ENCODE measurements at regions not wholly inside any gene's neighbourhood (a gene's known extent, or its start where the extent isn't known, plus 50 kb on each side); places are given as distances from the start of the nearest gene placed in this dataset.

GRCh38 chr22:44380756-44381486, 68.2 kb upstream of the SHISAL1 start:
- Histone ChIP-seq H2BK15ac (ENCODE audit: low read depth, poor library complexity, severe bottlenecking) (no peak overlapping the region), H2BK5ac (ENCODE audit: low read depth, low read length, poor library complexity, severe bottlenecking) (no peak overlapping the region), H3K18ac (ENCODE audit: low read depth in 1 of 2, low read length in 2 of 2) (no peak overlapping the region), H3K4ac (ENCODE audit: low read depth in 1 of 2, low read length in 2 of 2) (no peak overlapping the region), H3K23ac (ENCODE audit: low read length in 2 of 2) (no peak overlapping the region), H3K14ac (ENCODE audit: low read length in 2 of 2) (peak overlapping the region in 1 of 2 experiments; percentile 47), H2AFZ (ENCODE audit: low read depth, low read length) (no peak overlapping the region), H3K27ac (ENCODE audit: low read length, poor library complexity, severe bottlenecking) (no peak overlapping the region), H3K9me3 (ENCODE audit: control insufficient read depth, low read length) (peaks cover 21% of the 10 kb centered on the region), H3K9ac (ENCODE audit: low read length) (no peak overlapping the region), H3K4me3 (ENCODE audit: insufficient read depth in 1 of 2, low read depth in 1 of 2, low read length in 2 of 2) (peak overlapping the region in 1 of 2 experiments; percentile 32), H4K8ac (ENCODE audit: low read length) (no peak overlapping the region), H3K4me1 (ENCODE audit: control insufficient read depth, insufficient read depth, low read depth, low read length) (no peaks in the 10 kb centered on the region), H4K91ac (ENCODE audit: low read length) (no peak overlapping the region), H3K36me3 (ENCODE audit: control insufficient read depth in 1 of 2, insufficient read depth in 2 of 2, low read depth in 1 of 2, low read length in 2 of 2) (no peaks in the 10 kb centered on the region), H2AK5ac (ENCODE audit: low read length, severe bottlenecking) (no peak overlapping the region), H3K79me1 (replicated peaks; ENCODE audit: low read length, poor library complexity, severe bottlenecking) (no peaks in the 10 kb centered on the region), H2BK12ac (ENCODE audit: low read length in 2 of 2) (no peak overlapping the region), H3K27me3 (ENCODE audit: control insufficient read depth in 1 of 2, insufficient read depth in 1 of 2, low read length in 2 of 2) (peaks cover 57 to 79% of the 10 kb centered on the region in 2 experiments), H2BK120ac (ENCODE audit: low read depth, low read length) (no peak overlapping the region), H3K4me2 (ENCODE audit: low read length, poor library complexity, severe bottlenecking) (no peak overlapping the region)
- DNase-seq = no peak
- 83% methylated on average over 15 of the region's 15 CpGs for WGBS

DNA sequence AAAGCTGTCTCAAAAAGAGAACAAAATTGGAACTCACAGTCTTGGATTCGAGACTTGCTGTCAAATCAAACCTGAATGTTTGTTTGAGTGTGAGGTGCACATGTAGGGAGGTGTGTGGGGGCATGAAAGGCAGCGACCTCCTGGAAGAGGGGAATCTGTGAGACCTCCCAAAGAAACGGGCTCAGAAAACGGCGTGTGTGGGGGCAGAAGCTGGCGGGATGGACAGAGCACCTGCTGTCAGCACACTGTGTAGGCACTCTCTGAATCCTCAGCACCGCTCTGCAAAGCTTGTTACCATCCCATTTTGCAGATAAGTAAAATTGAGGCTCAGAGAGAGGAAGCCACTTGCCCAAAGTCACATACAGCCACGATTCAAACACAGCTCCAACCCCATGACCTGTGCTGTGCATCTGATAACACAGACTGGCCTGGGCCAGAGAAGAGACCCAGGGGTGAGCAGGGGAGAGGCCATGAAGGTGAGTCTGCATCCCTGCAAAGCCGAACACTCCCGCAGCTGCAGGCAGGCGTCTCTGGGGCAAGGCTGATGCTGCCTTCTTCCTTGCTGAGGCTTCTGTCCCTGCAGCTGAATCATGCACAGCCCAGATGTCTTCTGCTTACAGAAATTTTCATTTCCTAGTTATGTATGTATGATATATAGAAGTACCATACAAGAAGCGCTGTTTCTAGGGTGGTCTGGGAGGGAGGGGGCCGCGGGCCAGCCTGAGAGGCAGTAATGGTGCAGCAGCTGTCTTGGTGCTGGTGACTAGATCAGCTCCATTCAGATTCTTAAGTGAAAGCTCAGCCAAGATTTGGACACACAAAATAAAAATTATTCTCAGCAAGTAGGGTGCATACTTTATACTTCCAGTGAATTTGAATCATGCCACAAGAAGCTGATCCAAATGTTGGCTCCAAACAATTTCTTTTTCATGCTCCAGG, 67.3 kb upstream of the SHISAL1 start:
- Histone ChIP-seq H3K27me3 (ENCODE audit: control insufficient read depth in 1 of 2, insufficient read depth in 1 of 2, low read length in 2 of 2) (peaks cover 53 to 71% of the 10 kb centered on the region in 2 experiments), H2BK15ac (ENCODE audit: low read depth, poor library complexity, severe bottlenecking) (no peak overlapping the region), H4K91ac (ENCODE audit: low read length) (no peak overlapping the region), H3K23ac (ENCODE audit: low read length in 2 of 2) (no peak overlapping the region), H3K18ac (ENCODE audit: low read depth in 1 of 2, low read length in 2 of 2) (no peak overlapping the region), H2AFZ (ENCODE audit: low read depth, low read length) (no peak overlapping the region), H3K4me3 (ENCODE audit: insufficient read depth in 1 of 2, low read depth in 1 of 2, low read length in 2 of 2) (peak overlapping the region in 1 of 2 experiments; percentile 32), H3K4me2 (ENCODE audit: low read length, poor library complexity, severe bottlenecking) (no peak overlapping the region), H3K9ac (ENCODE audit: low read length) (no peak overlapping the region), H2BK5ac (ENCODE audit: low read depth, low read length, poor library complexity, severe bottlenecking) (no peak overlapping the region), H3K4ac (ENCODE audit: low read depth in 1 of 2, low read length in 2 of 2) (no peak overlapping the region), H4K8ac (ENCODE audit: low read length) (no peak overlapping the region), H3K79me1 (replicated peaks; ENCODE audit: low read length, poor library complexity, severe bottlenecking) (no peaks in the 10 kb centered on the region), H2BK12ac (ENCODE audit: low read length in 2 of 2) (no peak overlapping the region), H2AK5ac (ENCODE audit: low read length, severe bottlenecking) (no peak overlapping the region), H2BK120ac (ENCODE audit: low read depth, low read length) (no peak overlapping the region), H3K14ac (ENCODE audit: low read length in 2 of 2) (no peak overlapping the region), H3K4me1 (ENCODE audit: control insufficient read depth, insufficient read depth, low read depth, low read length) (no peaks in the 10 kb centered on the region), H3K36me3 (ENCODE audit: control insufficient read depth in 1 of 2, insufficient read depth in 2 of 2, low read depth in 1 of 2, low read length in 2 of 2) (no peaks in the 10 kb centered on the region), H3K9me3 (ENCODE audit: control insufficient read depth, low read length) (peaks cover 27% of the 10 kb centered on the region), H3K27ac (ENCODE audit: low read length, poor library complexity, severe bottlenecking) (no peak overlapping the region)
- WGBS = 77% methylated on average over 12 of the region's 14 CpGs
- DNase-seq = no peak

DNA sequence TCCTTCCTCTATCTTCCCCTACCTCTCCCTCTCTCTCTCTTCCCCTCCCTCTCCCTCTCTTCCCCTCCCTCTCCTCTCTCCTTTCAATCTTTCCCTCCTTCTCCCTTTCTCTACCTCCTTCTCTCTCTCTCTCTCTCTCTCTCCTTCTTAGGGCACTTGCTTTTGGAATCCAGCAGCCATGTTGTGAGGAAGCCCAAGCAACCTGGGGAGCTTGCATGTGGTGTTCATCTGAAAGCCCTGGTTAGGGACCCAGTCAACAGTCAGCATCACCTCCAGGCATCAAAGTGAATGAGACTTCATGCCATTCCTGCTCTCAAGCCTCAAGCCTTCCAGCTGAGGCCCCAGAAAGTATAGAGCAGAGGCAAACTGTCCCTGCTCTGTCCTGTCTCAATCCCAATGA, 65.6 kb upstream of the SHISAL1 start:
- Histone ChIP-seq H3K4ac (ENCODE audit: low read depth in 1 of 2, low read length in 2 of 2) (no peak overlapping the region), H4K91ac (ENCODE audit: low read length) (no peak overlapping the region), H3K9ac (ENCODE audit: low read length) (no peak overlapping the region), H3K79me1 (replicated peaks; ENCODE audit: low read length, poor library complexity, severe bottlenecking) (no peaks in the 10 kb centered on the region), H3K18ac (ENCODE audit: low read depth in 1 of 2, low read length in 2 of 2) (no peak overlapping the region), H3K27ac (ENCODE audit: low read length, poor library complexity, severe bottlenecking) (no peak overlapping the region), H3K4me1 (ENCODE audit: control insufficient read depth, insufficient read depth, low read depth, low read length) (no peaks in the 10 kb centered on the region), H2BK12ac (ENCODE audit: low read length in 2 of 2) (no peak overlapping the region), H3K36me3 (ENCODE audit: control insufficient read depth in 1 of 2, insufficient read depth in 2 of 2, low read depth in 1 of 2, low read length in 2 of 2) (no peaks in the 10 kb centered on the region), H3K4me3 (ENCODE audit: insufficient read depth in 1 of 2, low read depth in 1 of 2, low read length in 2 of 2) (no peak overlapping the region), H2BK5ac (ENCODE audit: low read depth, low read length, poor library complexity, severe bottlenecking) (no peak overlapping the region), H3K4me2 (ENCODE audit: low read length, poor library complexity, severe bottlenecking) (no peak overlapping the region), H3K27me3 (ENCODE audit: control insufficient read depth in 1 of 2, insufficient read depth in 1 of 2, low read length in 2 of 2) (peaks cover 39 to 54% of the 10 kb centered on the region in 2 experiments), H3K9me3 (ENCODE audit: control insufficient read depth, low read length) (peaks cover 41% of the 10 kb centered on the region), H3K23ac (ENCODE audit: low read length in 2 of 2) (no peak overlapping the region), H2AFZ (ENCODE audit: low read depth, low read length) (no peak overlapping the region), H2BK120ac (ENCODE audit: low read depth, low read length) (no peak overlapping the region), H4K8ac (ENCODE audit: low read length) (no peak overlapping the region), H2BK15ac (ENCODE audit: low read depth, poor library complexity, severe bottlenecking) (no peak overlapping the region), H2AK5ac (ENCODE audit: low read length, severe bottlenecking) (no peak overlapping the region), H3K14ac (ENCODE audit: low read length in 2 of 2) (no peak overlapping the region)
- DNase-seq = no peak

DNA sequence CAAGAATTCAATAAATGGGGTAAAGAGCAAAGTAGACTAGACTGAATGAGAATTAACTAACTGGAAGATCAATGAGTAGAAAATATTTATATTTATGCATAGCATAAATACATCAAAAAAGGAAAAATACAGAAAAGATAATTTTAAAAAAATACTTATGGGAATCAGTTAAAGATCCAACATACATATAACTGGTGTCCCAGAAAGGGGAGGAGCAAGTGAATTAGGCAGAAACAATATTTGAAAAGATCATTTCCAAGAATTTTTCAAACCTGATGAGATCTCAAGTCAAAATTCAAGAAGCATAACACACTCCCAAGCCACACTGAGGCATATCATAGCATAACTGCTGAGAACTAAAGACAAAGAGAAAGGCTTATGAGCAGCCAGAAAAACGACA, 62.7 kb upstream of the SHISAL1 start:
- Histone ChIP-seq H2BK15ac (ENCODE audit: low read depth, poor library complexity, severe bottlenecking) (no peak overlapping the region), H3K18ac (ENCODE audit: low read depth in 1 of 2, low read length in 2 of 2) (no peak overlapping the region), H3K14ac (ENCODE audit: low read length in 2 of 2) (no peak overlapping the region), H2BK120ac (ENCODE audit: low read depth, low read length) (no peak overlapping the region), H3K4me2 (ENCODE audit: low read length, poor library complexity, severe bottlenecking) (no peak overlapping the region), H3K4me1 (ENCODE audit: control insufficient read depth, insufficient read depth, low read depth, low read length) (no peaks in the 10 kb centered on the region), H3K23ac (ENCODE audit: low read length in 2 of 2) (no peak overlapping the region), H3K9me3 (ENCODE audit: control insufficient read depth, low read length) (peaks cover 41% of the 10 kb centered on the region), H3K4ac (ENCODE audit: low read depth in 1 of 2, low read length in 2 of 2) (no peak overlapping the region), H3K4me3 (ENCODE audit: insufficient read depth in 1 of 2, low read depth in 1 of 2, low read length in 2 of 2) (no peak overlapping the region), H2AK5ac (ENCODE audit: low read length, severe bottlenecking) (no peak overlapping the region), H2BK12ac (ENCODE audit: low read length in 2 of 2) (no peak overlapping the region), H3K27ac (ENCODE audit: low read length, poor library complexity, severe bottlenecking) (no peak overlapping the region), H3K9ac (ENCODE audit: low read length) (no peak overlapping the region), H4K91ac (ENCODE audit: low read length) (no peak overlapping the region), H3K36me3 (ENCODE audit: control insufficient read depth in 1 of 2, insufficient read depth in 2 of 2, low read depth in 1 of 2, low read length in 2 of 2) (no peaks in the 10 kb centered on the region), H3K79me1 (replicated peaks; ENCODE audit: low read length, poor library complexity, severe bottlenecking) (no peaks in the 10 kb centered on the region), H4K8ac (ENCODE audit: low read length) (no peak overlapping the region), H3K27me3 (ENCODE audit: control insufficient read depth in 1 of 2, insufficient read depth in 1 of 2, low read length in 2 of 2) (peaks cover 11 to 25% of the 10 kb centered on the region in 2 experiments), H2BK5ac (ENCODE audit: low read depth, low read length, poor library complexity, severe bottlenecking) (no peak overlapping the region), H2AFZ (ENCODE audit: low read depth, low read length) (no peak overlapping the region)
- WGBS = no CpG with 5 or more reads among the region's 1 CpG
- no peak for DNase-seq
